Fibroblast of peridontal ligament (primary cell): ENCODE measurements at regions not wholly inside any gene's neighbourhood (a gene's known extent, or its start where the extent isn't known, plus 50 kb on each side); places are given as distances from the start of the nearest gene placed in this dataset.
A peak's percentile ranks its signal among the peaks of the same experiment; 100 is the strongest.

Experiments
- DNase-seq: peaks from one replicate; pipeline ENCODE4 v3.0.0-alpha.2; 2010; ENCODE audit errors: extremely low read depth

DNA sequence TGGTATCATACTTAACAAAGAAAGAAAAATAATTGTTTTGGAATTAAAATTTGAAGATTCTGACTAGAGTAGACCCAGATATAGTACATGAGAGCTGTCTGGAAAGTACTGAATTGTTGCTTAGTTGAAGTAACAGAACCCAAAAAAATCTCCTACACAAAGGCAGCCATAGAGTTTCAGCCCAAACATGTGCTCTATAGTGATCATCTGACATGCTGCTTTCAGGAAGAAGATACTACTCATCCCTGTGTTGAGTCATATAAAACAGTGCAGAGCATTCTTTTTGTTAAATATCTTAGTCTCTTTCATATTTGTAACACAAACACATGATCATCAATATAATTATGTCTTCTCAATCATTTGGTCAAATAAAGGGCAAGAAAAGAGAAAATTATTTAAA lies 84.8 kb upstream of the PTPRM start:
- no peak for DNase-seq

GRCh38 chr18:7485616-7486015 lies 81.5 kb upstream of the PTPRM start:
- DNase-seq, result no peak

DNA sequence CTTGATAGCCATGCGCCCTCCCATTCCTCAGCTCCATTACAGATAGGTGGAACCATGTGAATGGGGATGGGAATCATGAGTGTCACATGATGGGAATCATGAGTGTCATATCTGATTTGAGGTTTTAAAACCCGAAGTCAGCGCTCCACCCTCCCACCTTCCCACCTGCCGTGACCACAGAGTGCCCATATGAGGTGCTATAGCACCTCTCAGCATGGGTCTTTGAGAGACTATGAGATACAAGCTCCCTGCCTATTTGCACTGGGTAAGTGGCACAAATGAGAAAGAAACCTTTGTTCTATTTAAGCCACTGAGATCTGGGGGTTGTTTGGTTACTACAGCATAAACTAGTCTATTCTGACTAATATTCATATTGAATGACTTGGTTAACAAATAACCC lies 78.5 kb upstream of the PTPRM start:
- no peak for DNase-seq

DNA sequence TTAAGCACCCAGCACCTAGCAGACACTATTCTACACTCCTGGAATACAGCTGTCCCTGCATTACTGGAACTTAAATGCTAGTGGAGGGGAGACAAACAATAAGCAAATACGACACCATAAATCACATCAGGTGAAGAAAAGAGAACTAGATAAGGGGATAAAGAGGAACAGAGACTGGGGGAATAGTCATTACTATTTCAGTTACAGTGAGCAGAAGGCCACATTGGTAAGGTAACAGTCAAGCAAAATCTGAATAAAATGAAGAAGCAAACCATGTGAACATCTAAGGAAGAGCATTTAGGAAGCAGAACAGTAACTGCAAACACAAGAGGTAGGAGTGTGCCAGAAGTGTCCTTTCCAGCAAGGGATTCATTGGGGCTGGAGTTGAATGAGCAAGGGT lies 77.0 kb upstream of the PTPRM start:
- DNase-seq, result no peak

DNA sequence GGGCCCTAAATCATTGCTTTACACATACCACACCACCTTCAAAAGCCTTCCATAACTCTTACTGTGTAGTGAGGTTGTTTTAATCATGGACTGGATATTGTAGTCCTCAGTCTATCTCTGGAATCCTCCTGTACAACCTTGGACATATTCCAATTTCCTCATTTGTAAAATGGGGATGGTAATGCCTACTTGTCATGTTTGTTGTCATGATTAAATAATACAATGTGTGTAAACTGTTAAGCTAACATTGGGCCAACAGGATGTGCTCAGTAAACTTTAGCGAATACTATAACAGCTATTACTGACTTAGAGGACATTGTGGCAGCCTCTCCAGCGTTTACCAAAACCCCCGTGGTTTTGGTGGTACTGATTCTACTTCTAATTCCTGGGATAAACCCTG lies 74.7 kb upstream of the PTPRM start:
- no peak for DNase-seq

DNA sequence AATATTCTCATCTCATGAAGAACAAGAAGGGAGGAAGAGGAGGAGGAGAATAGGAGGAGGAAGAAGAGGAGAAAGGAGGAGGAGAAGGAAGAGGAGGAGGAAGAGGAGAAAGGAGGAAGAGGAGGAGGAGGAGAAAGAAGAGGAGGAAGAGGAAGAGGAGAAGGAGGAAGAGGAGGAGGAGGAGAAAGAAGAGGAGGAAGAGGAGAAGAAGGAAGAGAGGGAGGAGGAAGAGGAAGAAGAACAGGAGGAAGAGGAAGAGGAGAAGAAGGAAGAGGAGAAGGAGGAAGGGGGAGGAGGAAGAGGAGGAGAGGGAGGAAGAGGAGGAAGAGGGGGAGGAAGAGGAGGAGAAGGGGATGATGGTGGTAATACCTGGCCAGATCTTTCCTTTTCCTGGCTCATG lies 70.0 kb upstream of the PTPRM start:
- no peak for DNase-seq

DNA sequence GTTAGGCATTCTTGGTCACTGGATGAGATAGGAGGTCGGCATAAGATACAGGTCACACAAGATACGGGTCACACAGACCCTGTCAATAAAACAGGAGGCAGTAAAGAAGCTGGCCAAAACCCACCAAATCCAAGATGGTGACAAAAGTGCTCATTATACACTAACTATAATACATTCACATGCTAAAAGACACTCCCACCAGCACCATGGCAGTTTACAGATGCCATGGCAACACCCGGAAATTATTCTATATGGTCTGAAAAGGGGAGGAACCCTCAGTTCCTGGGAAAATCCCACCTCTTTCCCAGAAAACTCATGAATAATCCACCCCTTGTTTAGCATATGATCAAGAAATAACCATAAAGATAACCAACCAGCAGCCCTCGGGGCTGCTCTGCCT lies 56.0 kb upstream of the PTPRM start:
- no peak for DNase-seq

- DNase-seq, result peak; percentile 39
These were observed 54.8 kb upstream of the PTPRM start for GRCh38 chr18:7512348-7512747.

DNA sequence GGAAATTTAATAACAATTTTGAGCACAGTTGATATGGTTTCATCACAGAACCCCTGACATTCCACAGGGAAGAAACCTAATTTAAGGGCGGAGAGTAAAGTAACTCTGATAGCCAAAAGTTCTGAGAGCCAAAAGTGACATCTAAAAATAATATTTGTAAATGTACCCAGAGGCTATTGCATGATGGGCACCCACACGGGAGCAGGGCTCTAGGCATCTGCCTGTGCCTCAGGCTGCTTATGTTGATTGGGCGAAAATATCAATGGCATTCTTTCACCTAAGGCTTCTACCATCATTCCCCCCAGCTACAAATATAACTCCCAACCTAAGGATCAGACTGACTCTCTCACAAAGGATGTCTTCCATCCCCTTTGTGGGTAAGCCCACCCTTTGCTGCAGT lies 54.1 kb upstream of the PTPRM start:
- no peak for DNase-seq

DNA sequence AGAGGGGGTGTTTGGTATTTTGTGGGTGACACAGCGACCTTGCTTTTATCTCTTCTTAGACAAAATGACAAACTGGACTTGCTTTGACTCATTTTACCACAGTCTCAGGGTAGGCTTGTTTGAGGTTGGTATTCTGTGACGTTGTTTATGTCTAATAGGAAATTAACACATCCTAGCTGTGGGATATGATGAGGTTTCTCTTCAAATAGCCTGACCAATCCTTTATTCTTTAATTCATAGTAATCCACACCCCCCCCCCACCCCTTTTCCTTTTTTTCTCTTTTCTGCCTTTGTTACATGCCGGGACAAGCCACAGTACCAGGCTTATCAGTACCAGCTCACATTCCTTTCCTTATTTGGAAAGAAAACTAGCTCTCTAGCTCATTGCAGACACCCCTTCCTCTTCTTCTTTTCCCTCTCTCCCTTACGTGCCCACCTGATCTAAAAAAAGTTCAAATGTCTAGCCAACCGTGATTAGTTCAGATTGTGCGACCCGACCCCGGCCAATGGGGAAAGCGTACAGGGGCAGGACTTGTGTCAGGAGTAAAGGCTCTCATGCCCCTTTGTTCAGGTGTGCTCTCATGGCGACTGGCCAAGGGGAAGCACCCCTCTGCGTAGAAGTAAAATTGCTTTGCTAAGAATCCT lies 52.2 kb upstream of the PTPRM start:
- DNase-seq, result no peak

DNA sequence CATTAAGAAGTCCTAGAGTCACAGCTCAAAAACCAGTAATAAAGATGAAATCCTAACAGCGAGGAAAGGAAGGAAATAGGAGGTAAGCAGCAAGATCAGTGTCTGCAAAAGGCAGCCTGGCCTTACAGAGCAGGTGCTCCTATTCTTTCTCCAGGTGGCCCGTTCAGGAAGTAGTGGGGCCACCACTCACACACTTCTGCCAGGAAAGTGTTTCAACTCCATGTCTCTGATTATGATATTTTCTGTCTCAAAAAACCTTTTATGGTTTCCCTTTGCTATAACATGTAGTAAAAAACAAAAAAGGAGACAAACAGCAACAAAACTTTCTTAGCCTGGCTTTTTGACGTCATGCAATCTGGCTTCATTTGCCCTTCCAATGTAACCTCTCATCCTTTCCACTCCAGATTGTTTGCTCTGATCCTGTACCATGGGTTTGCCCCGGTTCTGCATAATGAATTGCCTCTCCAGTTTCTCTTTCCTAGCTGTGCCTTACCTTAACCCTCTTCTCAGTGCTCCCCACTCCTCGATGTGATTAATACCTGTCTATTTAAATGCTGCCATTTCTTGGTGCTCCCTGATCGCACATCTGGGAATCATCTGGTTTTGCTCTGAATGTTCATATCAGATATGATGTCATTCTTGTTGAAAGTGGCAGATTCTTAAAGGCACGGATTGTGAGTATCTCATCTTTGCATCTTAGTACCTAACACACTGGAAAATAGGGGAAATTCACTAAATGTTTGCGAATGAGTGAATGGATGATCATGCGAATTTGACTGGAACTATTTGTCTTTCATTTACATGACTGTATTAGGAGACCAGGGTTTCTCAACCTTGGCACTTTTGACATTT lies 50.6 kb upstream of the PTPRM start:
- DNase-seq, result no peak
